ENCODE measurements at regions not wholly inside any gene's neighbourhood (a gene's known extent, or its start where the extent isn't known, plus 50 kb on each side); places are given as distances from the start of the nearest gene placed in this dataset.
"Not testable (repeated sequence)": the region's sequence is repeated elsewhere in the genome, so short reads cannot be mapped to it uniquely, and the experiment has no call there.

GRCh38 chr10:62492012-62492869 lies 118.1 kb downstream of the ZNF365 start:
- DNase-seq (ENCODE audit: extremely low spot score, insufficient read length, low read depth) (peak; percentile 12), FAIRE-seq (peak; percentile 72)

GRCh38 chr10:62492870-62493180 lies 118.7 kb downstream of the ZNF365 start:
- FAIRE-seq (no peak), DNase-seq (ENCODE audit: extremely low spot score, insufficient read length, low read depth) (no peak)

GRCh38 chr10:62496925-62497324 lies 122.8 kb downstream of the ZNF365 start:
- DNase-seq (ENCODE audit: extremely low spot score, insufficient read length, low read depth) (no peak), FAIRE-seq (no peak)

- DNase-seq (ENCODE audit: extremely low spot score, insufficient read length, low read depth), result no peak
- no peak for FAIRE-seq
These were observed 124.1 kb downstream of the ZNF365 start for GRCh38 chr10:62498271-62498670.

GRCh38 chr10:62500116-62500515 lies 125.9 kb downstream of the ZNF365 start:
- not testable (repeated sequence) for FAIRE-seq; DNase-seq (ENCODE audit: extremely low spot score, insufficient read length, low read depth)

- FAIRE-seq (no peak), DNase-seq (ENCODE audit: extremely low spot score, insufficient read length, low read depth) (no peak)
These were observed 127.4 kb downstream of the ZNF365 start for GRCh38 chr10:62501547-62501946.

- FAIRE-seq, result no peak
These were observed 128.9 kb downstream of the ZNF365 start for GRCh38 chr10:62502995-62503613.

GRCh38 chr10:62503872-62504271 lies 129.7 kb downstream of the ZNF365 start:
- no peak for DNase-seq (ENCODE audit: extremely low spot score, insufficient read length, low read depth)
- FAIRE-seq, result no peak

More at GRCh38 chr10:62502995-62503613, 128.9 kb downstream of the ZNF365 start:
- DNase-seq (ENCODE audit: extremely low spot score, insufficient read length, low read depth), result no peak

- no peak for FAIRE-seq
- DNase-seq (ENCODE audit: extremely low spot score, insufficient read length, low read depth), result no peak
These were observed 132.2 kb downstream of the ZNF365 start for GRCh38 chr10:62506371-62506770.

GRCh38 chr10:62511238-62511637 lies 137.1 kb downstream of the ZNF365 start:
- no peak for FAIRE-seq
- DNase-seq (ENCODE audit: extremely low spot score, insufficient read length, low read depth), result no peak

GRCh38 chr10:62511656-62512055 lies 137.5 kb downstream of the ZNF365 start:
- DNase-seq (ENCODE audit: extremely low spot score, insufficient read length, low read depth), result no peak
- peak; percentile 87 for FAIRE-seq

- no peak for DNase-seq (ENCODE audit: extremely low spot score, insufficient read length, low read depth)
- peak; percentile 51 for FAIRE-seq
These were observed 138.7 kb downstream of the ZNF365 start for GRCh38 chr10:62512732-62513475.

GRCh38 chr10:62514079-62514693 lies 140.0 kb downstream of the ZNF365 start:
- FAIRE-seq, result no peak
- DNase-seq (ENCODE audit: extremely low spot score, insufficient read length, low read depth), result no peak

- DNase-seq (ENCODE audit: extremely low spot score, insufficient read length, low read depth), result no peak
- no peak for FAIRE-seq
These were observed 143.1 kb downstream of the ZNF365 start for GRCh38 chr10:62517252-62517651.

- DNase-seq (ENCODE audit: extremely low spot score, insufficient read length, low read depth), result no peak
- peak; percentile 97 for FAIRE-seq
These were observed 153.1 kb downstream of the ZNF365 start for GRCh38 chr10:62527019-62527827.

- peak; percentile 25 for DNase-seq (ENCODE audit: extremely low spot score, insufficient read length, low read depth)
- FAIRE-seq, result peak; percentile 99
These were observed 154.3 kb downstream of the ZNF365 start for GRCh38 chr10:62528441-62528840.

GRCh38 chr10:62529396-62529795 lies 155.2 kb downstream of the ZNF365 start:
- FAIRE-seq, result no peak
- DNase-seq (ENCODE audit: extremely low spot score, insufficient read length, low read depth), result no peak

GRCh38 chr10:62534031-62534430 lies 159.9 kb downstream of the ZNF365 start:
- DNase-seq (ENCODE audit: extremely low spot score, insufficient read length, low read depth) (no peak), FAIRE-seq (no peak)

GRCh38 chr10:62538606-62539005 lies 164.4 kb downstream of the ZNF365 start:
- FAIRE-seq, result no peak
- DNase-seq (ENCODE audit: extremely low spot score, insufficient read length, low read depth), result no peak

GRCh38 chr10:62540389-62540788 lies 166.2 kb downstream of the ZNF365 start:
- FAIRE-seq (peak; percentile 33), DNase-seq (ENCODE audit: extremely low spot score, insufficient read length, low read depth) (no peak)
